Breast epithelium (tissue), 3 donors: ENCODE measurements at regions not wholly inside any gene's neighbourhood (a gene's known extent, or its start where the extent isn't known, plus 50 kb on each side); places are given as distances from the start of the nearest gene placed in this dataset.

Experiments used
- POLR2A ChIP-seq: fragments of 450-650 bp; IDR thresholded peaks from one replicate; pipeline ENCODE4 v1.6.1; 2016; ENCODE audit warnings: antibody characterized with exemption, mild to moderate bottlenecking, moderate library complexity
- POLR2AphosphoS5 ChIP-seq, 3 donors: sonication (generic); formaldehyde crosslinking; IDR thresholded peaks; one replicate each; pipeline ENCODE4 v1.6.1; 2017; ENCODE audit warnings: antibody characterized with exemption in 3 of 3
- TF ChIP-seq, protein P1 (sequence below), 3 donors: fragments of 450-650 bp; IDR thresholded peaks; one replicate each; pipeline ENCODE4 v1.5.1; 2016 to 2017; ENCODE audit warnings: antibody characterized with exemption in 3 of 3, mild to moderate bottlenecking in 3 of 3, moderate library complexity in 3 of 3

DNA sequence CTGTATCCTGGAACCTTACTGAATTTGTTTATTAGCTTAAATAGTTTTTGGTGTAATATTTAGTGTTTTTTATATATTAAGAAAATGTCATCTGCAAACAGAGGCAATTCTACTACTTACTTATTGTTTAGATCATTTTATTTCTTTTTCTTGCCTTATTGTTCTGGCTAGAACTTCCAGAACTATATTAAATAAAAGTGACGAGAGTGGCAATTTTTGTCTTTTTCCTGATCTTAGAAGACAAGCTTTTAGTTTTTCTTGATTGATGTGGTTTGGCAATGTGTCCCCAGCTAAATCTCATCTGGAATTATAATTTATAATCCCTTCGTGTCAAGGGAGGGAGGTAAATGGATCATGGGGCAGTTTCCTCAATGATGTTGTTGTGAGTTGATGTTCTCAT lies 857.8 kb downstream of the SLC6A15 start:
- TF ChIP-seq, protein P1, sequence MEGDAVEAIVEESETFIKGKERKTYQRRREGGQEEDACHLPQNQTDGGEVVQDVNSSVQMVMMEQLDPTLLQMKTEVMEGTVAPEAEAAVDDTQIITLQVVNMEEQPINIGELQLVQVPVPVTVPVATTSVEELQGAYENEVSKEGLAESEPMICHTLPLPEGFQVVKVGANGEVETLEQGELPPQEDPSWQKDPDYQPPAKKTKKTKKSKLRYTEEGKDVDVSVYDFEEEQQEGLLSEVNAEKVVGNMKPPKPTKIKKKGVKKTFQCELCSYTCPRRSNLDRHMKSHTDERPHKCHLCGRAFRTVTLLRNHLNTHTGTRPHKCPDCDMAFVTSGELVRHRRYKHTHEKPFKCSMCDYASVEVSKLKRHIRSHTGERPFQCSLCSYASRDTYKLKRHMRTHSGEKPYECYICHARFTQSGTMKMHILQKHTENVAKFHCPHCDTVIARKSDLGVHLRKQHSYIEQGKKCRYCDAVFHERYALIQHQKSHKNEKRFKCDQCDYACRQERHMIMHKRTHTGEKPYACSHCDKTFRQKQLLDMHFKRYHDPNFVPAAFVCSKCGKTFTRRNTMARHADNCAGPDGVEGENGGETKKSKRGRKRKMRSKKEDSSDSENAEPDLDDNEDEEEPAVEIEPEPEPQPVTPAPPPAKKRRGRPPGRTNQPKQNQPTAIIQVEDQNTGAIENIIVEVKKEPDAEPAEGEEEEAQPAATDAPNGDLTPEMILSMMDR (IDR thresholded peaks at IDR 0.05), result no peak
- no peak for TF ChIP-seq POLR2A
- TF ChIP-seq POLR2AphosphoS5 (IDR thresholded peaks at IDR 0.05), result no peak
